ENCODE measurements at regions not wholly inside any gene's neighbourhood (a gene's known extent, or its start where the extent isn't known, plus 50 kb on each side); places are given as distances from the start of the nearest gene placed in this dataset.

DNA sequence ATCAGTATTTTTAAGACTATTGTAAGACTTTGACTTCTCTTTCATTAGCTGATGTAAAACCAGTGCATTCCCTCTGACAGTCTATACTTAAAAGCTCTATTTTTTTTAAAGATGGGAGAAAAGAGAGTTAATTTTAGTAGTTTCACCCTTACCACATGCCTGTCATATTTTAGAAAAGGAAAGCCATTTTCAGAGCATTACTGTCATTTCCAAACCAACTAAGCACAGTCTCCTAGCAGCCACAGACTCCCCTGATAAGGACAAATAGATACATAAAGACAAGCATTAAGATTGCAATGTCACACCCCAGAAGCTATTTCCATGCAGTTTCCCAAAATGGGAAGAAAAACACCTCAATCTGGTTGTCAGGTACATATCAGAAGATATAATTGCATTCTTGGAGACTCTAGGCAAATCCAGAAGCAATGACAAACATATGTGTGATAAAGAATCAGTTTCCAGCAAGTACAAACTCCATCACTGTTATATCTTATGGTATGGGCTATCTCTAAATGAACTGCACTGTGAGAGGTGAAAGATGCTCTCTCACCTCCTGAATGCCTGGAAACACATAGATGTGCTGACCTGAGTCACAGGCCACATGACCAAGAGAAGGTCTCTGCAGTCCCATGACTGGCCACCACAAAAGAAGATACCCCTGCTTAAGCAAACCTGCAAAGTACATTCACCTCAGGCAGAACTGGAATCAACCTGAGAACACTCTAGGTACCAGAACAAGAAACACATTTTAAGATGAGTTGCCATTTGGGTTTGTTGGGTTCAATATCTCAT is 303.3 kb downstream of the POU4F1 start:
- TF ChIP-seq ZNF136 (CRISPR knock-in tag; IDR thresholded peaks at IDR 0.05; ENCODE audit: low read depth) (no peak), MYNN (CRISPR knock-in tag; IDR thresholded peaks at IDR 0.05; ENCODE audit: low read depth) (no peak), MED1 (CRISPR knock-in tag; IDR thresholded peaks at IDR 0.05) (no peak), ZC3H4 (CRISPR knock-in tag; IDR thresholded peaks at IDR 0.05; ENCODE audit: borderline replicate concordance) (no peak), CCDC6 (CRISPR knock-in tag; IDR thresholded peaks at IDR 0.05) (no peak), NFRKB (IDR thresholded peaks at IDR 0.05) (no peak), SMAD1 (CRISPR knock-in tag; IDR thresholded peaks at IDR 0.05; ENCODE audit: borderline replicate concordance, low read depth) (no peak), AKAP8 (CRISPR knock-in tag; IDR thresholded peaks at IDR 0.05) (no peak), CBX2 (IDR thresholded peaks at IDR 0.05; ENCODE audit: low read depth, low read length) (no peak), CBX2 (CRISPR knock-in tag; IDR thresholded peaks at IDR 0.05; ENCODE audit: low read depth) (no peak), HDAC2 (CRISPR knock-in tag; IDR thresholded peaks at IDR 0.05) (no peak), RAD51 (IDR thresholded peaks at IDR 0.05; ENCODE audit: borderline replicate concordance) (no peak)
- TF ChIP-seq, protein P1, sequence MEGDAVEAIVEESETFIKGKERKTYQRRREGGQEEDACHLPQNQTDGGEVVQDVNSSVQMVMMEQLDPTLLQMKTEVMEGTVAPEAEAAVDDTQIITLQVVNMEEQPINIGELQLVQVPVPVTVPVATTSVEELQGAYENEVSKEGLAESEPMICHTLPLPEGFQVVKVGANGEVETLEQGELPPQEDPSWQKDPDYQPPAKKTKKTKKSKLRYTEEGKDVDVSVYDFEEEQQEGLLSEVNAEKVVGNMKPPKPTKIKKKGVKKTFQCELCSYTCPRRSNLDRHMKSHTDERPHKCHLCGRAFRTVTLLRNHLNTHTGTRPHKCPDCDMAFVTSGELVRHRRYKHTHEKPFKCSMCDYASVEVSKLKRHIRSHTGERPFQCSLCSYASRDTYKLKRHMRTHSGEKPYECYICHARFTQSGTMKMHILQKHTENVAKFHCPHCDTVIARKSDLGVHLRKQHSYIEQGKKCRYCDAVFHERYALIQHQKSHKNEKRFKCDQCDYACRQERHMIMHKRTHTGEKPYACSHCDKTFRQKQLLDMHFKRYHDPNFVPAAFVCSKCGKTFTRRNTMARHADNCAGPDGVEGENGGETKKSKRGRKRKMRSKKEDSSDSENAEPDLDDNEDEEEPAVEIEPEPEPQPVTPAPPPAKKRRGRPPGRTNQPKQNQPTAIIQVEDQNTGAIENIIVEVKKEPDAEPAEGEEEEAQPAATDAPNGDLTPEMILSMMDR (CRISPR knock-in tag; IDR thresholded peaks at IDR 0.05) = no peak
- TF ChIP-seq, protein P2, sequence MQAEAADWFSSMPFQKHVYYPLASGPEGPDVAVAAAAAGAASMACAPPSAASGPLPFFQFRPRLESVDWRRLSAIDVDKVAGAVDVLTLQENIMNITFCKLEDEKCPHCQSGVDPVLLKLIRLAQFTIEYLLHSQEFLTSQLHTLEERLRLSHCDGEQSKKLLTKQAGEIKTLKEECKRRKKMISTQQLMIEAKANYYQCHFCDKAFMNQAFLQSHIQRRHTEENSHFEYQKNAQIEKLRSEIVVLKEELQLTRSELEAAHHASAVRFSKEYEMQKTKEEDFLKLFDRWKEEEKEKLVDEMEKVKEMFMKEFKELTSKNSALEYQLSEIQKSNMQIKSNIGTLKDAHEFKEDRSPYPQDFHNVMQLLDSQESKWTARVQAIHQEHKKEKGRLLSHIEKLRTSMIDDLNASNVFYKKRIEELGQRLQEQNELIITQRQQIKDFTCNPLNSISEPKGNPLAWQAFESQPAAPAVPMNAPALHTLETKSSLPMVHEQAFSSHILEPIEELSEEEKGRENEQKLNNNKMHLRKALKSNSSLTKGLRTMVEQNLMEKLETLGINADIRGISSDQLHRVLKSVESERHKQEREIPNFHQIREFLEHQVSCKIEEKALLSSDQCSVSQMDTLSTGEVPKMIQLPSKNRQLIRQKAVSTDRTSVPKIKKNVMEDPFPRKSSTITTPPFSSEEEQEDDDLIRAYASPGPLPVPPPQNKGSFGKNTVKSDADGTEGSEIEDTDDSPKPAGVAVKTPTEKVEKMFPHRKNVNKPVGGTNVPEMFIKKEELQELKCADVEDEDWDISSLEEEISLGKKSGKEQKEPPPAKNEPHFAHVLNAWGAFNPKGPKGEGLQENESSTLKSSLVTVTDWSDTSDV (CRISPR knock-in tag; IDR thresholded peaks at IDR 0.05) = no peak
- TF ChIP-seq, protein P3, sequence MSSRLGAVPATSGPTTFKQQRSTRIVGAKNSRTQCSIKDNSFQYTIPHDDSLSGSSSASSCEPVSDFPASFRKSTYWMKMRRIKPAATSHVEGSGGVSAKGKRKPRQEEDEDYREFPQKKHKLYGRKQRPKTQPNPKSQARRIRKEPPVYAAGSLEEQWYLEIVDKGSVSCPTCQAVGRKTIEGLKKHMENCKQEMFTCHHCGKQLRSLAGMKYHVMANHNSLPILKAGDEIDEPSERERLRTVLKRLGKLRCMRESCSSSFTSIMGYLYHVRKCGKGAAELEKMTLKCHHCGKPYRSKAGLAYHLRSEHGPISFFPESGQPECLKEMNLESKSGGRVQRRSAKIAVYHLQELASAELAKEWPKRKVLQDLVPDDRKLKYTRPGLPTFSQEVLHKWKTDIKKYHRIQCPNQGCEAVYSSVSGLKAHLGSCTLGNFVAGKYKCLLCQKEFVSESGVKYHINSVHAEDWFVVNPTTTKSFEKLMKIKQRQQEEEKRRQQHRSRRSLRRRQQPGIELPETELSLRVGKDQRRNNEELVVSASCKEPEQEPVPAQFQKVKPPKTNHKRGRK (CRISPR knock-in tag; IDR thresholded peaks at IDR 0.05) = no peak

All from HepG2 (cell line).